ENCODE measurements at regions not wholly inside any gene's neighbourhood (a gene's known extent, or its start where the extent isn't known, plus 50 kb on each side); places are given as distances from the start of the nearest gene placed in this dataset.

- no peaks in the 10 kb centered on the region for H4K20me1 ChIP-seq (replicated peaks; ENCODE audit: control insufficient read depth, insufficient read depth, low read length)
- H3K4me1 ChIP-seq (replicated peaks in 1 of 2; ENCODE audit: control insufficient read depth in 2 of 2, insufficient read depth in 2 of 2, low read length in 2 of 2) = no peaks in the 10 kb centered on the region
- intact Hi-C loops (cut with micrococcal nuclease) (no loop called here), in situ Hi-C loops (cut with MboI) (no loop called here)
- H3K9ac ChIP-seq (ENCODE audit: insufficient read depth in 1 of 2, low read depth in 2 of 2, low read length in 2 of 2) = no peak overlapping the region
- no peaks in the 10 kb centered on the region for H3K9me1 ChIP-seq (ENCODE audit: control insufficient read depth, insufficient read depth, low read length)
- 0% methylated on average over 3 of the region's 4 CpGs for WGBS (ENCODE audit: insufficient coverage, low coverage, missing lambda C conversion rate)
- peaks cover 5 to 35% of the 10 kb centered on the region in 2 experiments; a peak in 3 of 5 replicates for H3K27me3 ChIP-seq (ENCODE audit: control insufficient read depth in 2 of 2, insufficient read depth in 2 of 2, low read length in 2 of 2)
- H3K4me3 ChIP-seq = no peak overlapping the region
- no peak overlapping the region for H3K4me2 ChIP-seq (ENCODE audit: insufficient read depth, low read length)
- H3K9me3 ChIP-seq (replicated peaks; ENCODE audit: control insufficient read depth, insufficient read depth, low read depth, low read length) = no peaks in the 10 kb centered on the region
- no TSS peak for BruUV-seq (replicated peaks)
- DNase-seq (ENCODE audit: extremely low read depth in 1 of 4, low spot score in 3 of 4) = no peak
- no peaks in the 10 kb centered on the region for H3K79me2 ChIP-seq (ENCODE audit: control insufficient read depth, insufficient read depth, low read length)
- H3K36me3 ChIP-seq (ENCODE audit: control insufficient read depth, insufficient read depth, low read length) = no peaks in the 10 kb centered on the region
- H3K27ac ChIP-seq (ENCODE audit: extremely low read depth, low read depth, low read length) = no peak overlapping the region
- POLR2A ChIA-PET = no interaction called here
- CTCF ChIA-PET (ENCODE audit: low intra/inter-chr PET ratio) = no interaction called here
- no peak overlapping the region for H2AFZ ChIP-seq (ENCODE audit: low read depth, low read length)
- FAIRE-seq = no peak
- no peak for ATAC-seq
- TF ChIP-seq MAZ (CRISPR knock-in tag; conservative IDR thresholded peaks at IDR 0.05 in 1 of 2, IDR thresholded peaks at IDR 0.05 in 1 of 2) (no peak), PRMT5 (CRISPR knock-in tag; IDR thresholded peaks at IDR 0.05) (no peak), ZNF551 (CRISPR knock-in tag; IDR thresholded peaks at IDR 0.05) (no peak), LEF1 (IDR thresholded peaks at IDR 0.05) (no peak), ZBTB9 (CRISPR knock-in tag; IDR thresholded peaks at IDR 0.05) (no peak), NR4A1 (CRISPR knock-in tag; IDR thresholded peaks at IDR 0.05) (no peak), NR4A1 (tag; IDR thresholded peaks at IDR 0.05) (no peak), CHD4 (IDR thresholded peaks at IDR 0.05; ENCODE audit: insufficient read depth, insufficient replicate concordance, low read depth, low read length, poor library complexity, severe bottlenecking) (no peak), TAF15 (IDR thresholded peaks at IDR 0.05; ENCODE audit: low read depth, low read length) (no peak), SMARCC2 (IDR thresholded peaks at IDR 0.05; ENCODE audit: low read depth) (no peak), SREBF1 (IDR thresholded peaks at IDR 0.05; ENCODE audit: borderline replicate concordance, low read depth, low read length) (no peak), CBX3 (IDR thresholded peaks at IDR 0.05; ENCODE audit: borderline replicate concordance in 1 of 2, low read length in 2 of 2) (no peak), CEBPB (tag; IDR thresholded peaks at IDR 0.05) (no peak), ZNF445 (CRISPR knock-in tag; IDR thresholded peaks at IDR 0.05; ENCODE audit: low read depth) (no peak), RFX5 (IDR thresholded peaks at IDR 0.05; ENCODE audit: low read depth, low read length) (no peak), ZNF23 (CRISPR knock-in tag; IDR thresholded peaks at IDR 0.05) (no peak), PTTG1 (tag; IDR thresholded peaks at IDR 0.05; ENCODE audit: low read depth) (no peak), THAP12 (CRISPR knock-in tag; IDR thresholded peaks at IDR 0.05) (no peak), MCM3 (IDR thresholded peaks at IDR 0.05) (no peak), THRAP3 (IDR thresholded peaks at IDR 0.05; ENCODE audit: borderline replicate concordance) (no peak), ATF2 (CRISPR knock-in tag; IDR thresholded peaks at IDR 0.05) (no peak)
Measured at GRCh38 chr18:63058521-63058920, 261.0 kb downstream of the BCL2 start.
